NOMO-1 treated with DMSO at 0.1 percent for 48 hours (cell line): ENCODE measurements at regions not wholly inside any gene's neighbourhood (a gene's known extent, or its start where the extent isn't known, plus 50 kb on each side); places are given as distances from the start of the nearest gene placed in this dataset.
"Not testable (repeated sequence)": the region's sequence is repeated elsewhere in the genome, so short reads cannot be mapped to it uniquely, and the experiment has no call there.

Source experiments
- DNase-seq: peaks from one replicate; lab custom pipeline; 2025; ENCODE audit not compliant: unreplicated experiment; lab: John Stamatoyannopoulos, UW

DNA sequence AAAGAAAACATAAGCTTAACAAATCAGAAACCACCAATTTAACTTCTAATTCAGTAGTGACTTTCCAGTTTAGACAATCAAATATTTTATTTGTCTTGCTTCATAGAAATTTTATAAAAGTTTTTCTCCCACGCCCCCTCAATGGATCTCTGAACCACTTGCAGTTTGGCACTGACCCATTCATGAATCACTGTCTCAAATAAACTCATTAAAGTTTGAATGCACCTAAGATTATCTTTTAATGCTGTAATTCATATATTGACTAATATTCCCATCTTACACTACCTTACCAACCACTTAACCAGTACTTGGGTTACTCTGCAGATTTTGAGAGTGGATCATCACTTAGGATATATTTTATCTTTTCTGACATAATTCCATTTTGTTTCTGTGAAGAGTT is 880.2 kb downstream of the OTOL1 start:
- no peak for DNase-seq

DNA sequence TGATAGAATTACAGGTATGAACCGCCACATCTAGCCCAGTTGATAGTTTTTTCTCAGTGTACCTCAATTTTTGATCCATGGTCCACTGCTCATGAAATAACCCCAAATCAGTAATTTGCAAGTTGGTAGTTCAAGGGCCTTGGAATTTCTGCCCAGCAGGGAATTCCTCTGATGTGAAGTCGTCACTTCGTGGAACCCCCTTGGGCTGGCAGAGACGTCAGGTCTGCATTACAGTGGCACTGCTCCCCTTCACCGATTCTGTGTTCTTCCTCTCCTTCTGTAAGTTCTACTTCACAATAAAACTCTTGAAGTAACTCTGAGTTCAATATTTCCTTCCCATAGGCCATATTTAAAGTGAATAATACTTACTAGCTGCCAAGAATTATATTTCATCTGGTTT is 881.0 kb downstream of the OTOL1 start:
- DNase-seq, result no peak

DNA sequence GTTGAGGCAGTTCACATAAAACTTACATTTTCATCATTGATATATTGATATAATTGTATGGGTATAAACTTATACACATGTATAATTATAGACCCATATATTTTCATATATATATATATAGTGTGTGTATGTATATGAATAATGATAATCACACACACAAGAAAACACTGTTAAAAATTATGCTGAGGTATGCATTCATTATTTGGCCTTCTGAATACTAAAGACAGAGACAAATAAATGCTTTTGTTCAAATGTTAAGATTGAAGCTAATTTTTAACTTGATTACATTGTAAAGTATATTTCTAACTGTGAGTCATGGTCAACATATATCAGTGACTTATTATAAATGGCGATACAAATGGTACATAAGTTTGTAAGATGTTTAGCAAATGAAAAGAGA is 888.8 kb downstream of the OTOL1 start:
- DNase-seq, result no peak

DNA sequence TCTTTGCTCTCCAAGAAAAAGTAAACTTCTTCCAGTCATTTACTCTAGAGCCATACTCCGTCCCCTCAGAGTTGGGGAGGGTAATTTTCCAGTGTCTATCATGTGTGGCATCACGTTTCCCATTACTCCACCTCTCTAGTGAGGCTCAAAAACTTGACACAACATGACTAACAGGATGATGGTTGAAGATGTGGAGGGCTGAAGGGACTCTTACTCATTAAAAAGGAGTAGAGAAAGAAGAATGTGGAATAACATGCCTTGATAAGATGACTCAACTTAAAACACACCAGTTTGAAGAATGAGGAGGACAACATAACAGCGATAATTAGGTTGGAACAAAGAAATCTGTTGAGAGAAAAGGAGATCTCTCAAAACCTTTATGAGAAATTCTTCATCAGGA is 894.3 kb downstream of the OTOL1 start:
- no peak for DNase-seq

DNA sequence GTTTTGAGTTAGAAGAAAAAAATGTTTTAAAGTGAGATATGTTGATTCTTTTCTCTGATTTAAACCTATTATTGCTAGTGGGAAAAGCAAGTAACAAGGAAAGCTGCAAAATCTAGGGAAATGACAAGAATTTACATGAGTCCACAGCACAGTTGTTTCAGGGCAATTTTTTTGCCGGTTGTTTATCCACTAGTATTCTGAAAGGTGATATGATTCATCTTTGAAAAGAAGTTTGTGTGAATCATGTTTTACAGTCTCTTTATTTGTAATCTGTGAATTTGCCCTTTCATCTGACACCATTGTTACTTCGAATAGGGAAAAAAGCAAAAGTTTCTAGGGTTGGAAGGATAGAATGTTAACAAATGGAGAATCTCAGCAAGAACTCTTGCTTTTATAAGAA is 894.7 kb downstream of the OTOL1 start:
- DNase-seq, result no peak

DNA sequence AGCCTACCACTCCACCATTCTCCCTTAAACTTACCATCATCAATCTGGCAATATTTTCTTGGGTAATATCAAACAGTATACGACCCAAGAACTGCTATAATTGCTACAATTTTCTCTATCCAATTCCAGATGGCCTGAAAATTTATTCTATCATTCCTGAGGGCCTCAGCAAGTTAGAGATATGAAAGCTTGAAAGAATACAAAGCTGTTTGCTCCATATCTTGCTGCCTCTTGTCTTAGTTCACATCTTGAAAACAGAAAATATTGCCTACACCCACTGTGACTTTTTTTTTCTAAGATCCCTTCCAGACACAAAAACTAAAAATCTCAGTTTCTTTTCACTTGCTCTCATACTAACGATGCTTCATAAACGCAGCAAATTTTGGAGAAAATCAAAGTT is 898.9 kb downstream of the OTOL1 start:
- no peak for DNase-seq

DNA sequence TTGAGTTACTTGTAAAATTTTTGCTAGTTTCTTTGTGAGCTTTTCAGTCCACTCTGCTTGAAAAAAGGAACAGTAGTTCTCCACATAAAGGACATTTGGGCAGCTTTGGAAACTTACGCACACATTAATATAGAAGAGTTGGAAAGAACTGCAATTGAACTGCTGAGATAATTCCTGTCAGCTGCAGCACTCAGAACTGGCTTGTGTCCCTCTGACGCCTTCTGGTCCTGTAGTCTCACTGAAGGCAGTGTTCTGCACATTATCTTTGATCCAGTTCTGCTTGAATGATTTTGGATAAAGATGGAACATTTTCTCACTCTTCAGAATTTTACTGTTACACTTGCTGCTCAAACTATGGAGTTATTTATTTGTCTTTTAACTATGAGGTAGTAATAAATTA is 901.9 kb downstream of the OTOL1 start:
- DNase-seq, result no peak

DNA sequence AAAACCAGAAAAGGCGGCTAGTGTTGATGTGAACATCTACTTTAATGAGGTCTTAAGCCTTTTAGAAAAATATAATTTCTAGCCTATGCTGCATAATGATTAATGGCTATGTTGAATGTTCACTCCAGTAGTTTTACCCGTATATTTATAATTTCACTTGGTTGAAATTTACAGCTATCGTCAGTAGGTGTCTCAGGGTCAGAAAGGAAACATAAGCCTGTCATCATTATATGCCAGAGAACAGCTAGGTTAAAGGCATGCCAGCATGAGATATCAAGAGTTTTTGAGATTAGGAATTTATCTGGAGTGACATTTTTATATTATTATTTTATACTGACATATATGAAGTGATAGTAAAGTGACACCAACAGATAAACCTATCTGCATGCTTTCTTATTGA is 904.1 kb downstream of the OTOL1 start:
- DNase-seq, result no peak

DNA sequence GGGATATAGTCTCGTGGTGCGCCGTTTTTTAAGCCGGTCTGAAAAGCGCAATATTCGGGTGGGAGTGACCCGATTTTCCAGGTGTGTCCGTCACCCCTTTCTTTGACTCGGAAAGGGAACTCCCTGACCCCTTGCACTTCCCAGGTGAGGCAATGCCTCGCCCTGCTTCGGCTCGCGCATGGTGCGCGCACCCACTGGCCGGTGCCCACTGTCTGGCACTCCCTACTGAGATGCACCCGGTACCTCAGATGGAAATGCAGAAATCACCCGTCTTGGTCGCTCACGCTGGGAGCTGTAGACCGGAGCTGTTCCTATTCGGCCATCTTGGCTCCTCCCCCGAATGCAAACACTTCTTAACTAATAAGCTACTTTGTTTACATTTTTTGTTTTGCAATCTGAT is 914.9 kb downstream of the OTOL1 start:
- DNase-seq, result not testable (repeated sequence)

DNA sequence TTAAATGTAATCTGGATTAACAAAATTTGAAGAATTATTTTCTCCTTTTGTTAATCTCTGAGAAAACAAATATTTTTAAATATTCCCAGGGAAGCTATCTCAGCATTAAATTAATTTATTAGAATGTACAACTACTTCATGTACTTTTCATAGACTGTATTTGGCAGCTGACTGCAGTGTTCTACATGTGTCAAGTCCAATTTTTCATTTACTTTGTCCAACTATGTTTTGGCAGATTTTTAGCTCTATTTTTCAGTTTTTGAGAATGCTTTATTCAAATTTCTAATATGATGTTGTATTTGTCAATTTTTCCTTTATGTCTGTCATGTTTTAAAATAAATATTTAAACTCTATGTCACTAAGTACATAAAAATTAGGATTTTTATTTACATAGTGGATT is 925.1 kb downstream of the OTOL1 start:
- DNase-seq, result no peak

DNA sequence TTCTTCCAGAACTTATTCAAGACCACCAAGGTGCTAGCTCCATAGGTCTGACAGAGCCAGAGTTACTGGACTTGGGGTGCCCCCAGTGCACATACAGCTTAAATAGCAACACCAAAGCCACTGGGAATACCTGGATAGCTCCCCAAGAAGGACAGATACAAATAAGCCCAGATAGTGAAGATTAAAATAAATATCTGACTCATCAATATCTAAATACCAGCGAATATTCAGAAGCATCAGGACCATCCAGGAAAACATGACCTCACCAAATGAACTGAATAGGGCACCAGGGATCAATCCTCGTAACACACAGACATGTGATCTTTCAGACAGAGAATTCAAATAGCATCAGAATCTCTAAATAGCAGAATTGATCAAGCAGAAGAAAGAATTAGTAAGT is 931.6 kb downstream of the OTOL1 start:
- no peak for DNase-seq

DNA sequence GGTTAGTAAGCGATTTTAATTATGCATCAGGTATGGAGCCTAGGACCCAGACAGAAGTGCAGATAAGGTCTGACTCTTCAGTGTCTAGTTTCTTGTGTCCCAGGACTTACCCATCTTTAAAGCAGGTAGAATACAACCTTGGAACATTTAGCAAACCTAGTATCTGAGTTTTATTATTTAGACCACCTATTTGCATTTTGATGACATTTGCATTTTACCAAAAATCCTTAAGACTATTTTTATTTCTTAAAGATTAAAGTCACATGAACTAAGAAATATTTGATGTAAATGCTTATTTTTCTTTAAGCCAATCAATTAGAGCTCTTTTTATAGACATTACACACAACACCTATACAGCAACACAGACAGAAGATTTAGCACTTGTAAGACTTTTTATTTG is 939.1 kb downstream of the OTOL1 start:
- DNase-seq, result no peak

DNA sequence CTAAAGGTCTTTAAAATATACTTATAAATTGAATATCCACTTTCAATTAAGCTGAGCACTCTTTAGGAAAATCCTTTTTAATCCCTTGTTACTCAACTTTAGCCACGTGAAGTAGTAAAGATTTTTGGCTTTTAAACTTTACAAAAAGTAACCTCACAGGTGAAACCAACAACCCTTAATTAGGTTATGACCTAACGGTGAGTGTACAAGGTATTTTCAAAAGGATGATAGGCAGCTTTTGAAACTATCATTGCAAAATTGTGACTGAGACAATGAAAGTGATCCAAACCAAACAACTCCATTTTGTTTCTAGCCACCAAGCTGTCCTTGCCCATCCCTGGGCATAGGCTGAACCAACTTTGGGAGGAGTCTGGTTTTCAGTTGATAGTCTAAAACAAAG is 940.2 kb downstream of the OTOL1 start:
- DNase-seq, result no peak

DNA sequence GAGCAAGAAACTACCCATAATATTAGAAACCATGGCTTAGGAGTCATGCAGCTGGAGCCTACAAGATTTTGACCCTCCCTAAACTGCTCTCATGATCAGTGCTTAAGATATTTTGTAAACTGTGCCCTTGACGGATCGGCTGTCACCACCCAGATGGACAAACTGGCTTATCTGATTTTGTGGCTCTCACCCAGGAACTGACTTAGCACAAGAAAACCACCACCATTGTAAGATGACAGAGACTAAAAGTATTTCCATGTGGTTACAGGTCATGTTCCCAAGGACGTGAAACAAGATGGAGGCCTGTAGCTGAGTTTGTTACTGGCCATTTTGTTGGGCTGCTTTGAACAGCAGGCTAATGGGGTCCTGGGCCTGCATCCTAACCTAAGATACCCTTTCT is 940.9 kb downstream of the OTOL1 start:
- DNase-seq, result no peak

DNA sequence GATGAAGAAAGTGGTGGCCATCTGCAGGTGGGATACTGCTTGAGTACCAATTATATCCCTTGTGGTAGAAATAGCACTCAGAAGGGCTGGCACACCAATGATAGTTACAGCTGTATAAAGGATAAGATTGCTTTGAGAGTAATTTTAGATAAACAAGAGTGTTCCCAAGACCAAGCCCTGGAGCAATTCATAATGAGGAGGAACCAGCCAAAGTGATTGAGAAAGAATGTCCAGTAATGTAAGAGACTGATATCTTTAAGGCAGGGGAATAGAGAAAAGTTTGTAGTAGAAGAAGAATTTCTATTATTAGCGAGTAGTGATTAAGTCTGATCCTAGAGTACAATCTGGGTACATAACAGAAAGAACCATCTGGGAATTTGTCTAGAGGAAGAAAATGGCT is 945.1 kb downstream of the OTOL1 start:
- DNase-seq, result no peak

DNA sequence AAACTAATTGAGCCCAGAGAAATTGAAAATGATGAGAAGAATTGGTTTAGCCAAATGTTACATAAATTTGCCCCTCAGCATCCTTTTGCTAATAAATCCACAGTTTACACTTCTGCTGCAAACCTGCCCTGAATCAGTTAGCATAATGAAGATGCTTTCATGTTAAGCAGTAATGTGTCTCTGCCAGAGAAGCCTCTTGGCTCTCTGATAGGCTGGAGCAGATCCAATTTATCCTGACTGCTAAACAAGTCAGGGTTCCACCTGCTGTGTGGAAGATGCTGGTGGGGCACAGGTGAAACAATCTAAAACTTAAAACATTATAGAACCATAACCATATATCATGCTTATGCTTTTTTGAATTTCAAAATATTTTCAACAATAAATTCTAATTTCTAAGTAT is 946.8 kb downstream of the OTOL1 start:
- no peak for DNase-seq

DNA sequence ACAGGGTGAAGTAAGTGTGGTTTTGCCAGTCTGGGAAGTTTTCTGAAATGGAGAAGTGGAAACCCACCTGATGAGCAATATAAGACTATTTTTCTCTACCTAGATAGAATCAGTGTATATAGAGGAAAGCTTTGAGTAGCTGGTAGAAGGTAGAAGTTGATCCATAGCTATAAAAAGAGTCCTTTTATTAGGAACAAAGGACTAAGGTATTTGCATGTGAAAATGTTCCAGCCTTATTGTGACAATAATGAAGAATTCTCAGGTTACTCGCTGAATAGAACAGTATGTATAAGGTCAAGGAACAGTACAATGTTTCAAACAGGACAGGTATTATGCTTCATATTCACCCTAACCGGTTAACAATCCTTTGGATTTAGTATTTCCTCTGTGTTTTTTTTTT is 972.2 kb downstream of the OTOL1 start:
- DNase-seq, result no peak

DNA sequence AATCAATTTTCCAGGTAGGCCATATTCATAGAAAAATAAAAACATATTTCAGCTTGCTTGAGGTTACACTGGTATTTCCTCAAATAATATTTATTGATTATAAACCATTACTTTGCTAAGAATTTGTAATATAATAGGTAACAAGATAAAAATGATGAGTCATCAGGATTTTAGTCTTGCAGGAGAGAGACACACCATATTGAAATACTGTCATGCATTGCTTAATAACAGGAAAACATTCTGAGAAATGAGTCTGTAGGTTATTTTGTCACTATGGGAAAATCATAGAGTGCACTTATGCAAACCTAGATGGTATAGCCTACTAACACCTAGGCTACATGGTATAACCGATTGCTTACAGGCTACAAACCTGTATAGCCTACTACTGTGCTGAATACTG is 990.5 kb downstream of the OTOL1 start:
- no peak for DNase-seq

DNA sequence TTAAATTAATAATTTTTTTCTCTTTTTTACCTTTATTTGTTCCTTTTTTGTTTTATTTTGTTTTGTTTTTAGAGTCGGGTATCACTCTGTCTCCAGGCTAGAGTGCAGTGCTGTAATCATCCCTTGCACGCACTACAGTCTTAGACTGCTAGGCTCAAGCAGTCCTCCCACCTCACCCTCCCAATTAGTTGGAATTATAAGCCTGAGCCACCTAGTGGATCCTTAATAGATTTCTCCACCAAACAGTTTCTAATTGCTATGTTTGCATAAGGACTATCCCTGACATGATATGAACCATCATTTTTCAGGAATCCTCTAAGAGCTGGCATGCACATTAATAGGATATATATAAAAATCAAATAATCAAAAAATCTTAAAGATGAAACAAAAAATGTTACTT is 993.2 kb downstream of the OTOL1 start:
- no peak for DNase-seq

DNA sequence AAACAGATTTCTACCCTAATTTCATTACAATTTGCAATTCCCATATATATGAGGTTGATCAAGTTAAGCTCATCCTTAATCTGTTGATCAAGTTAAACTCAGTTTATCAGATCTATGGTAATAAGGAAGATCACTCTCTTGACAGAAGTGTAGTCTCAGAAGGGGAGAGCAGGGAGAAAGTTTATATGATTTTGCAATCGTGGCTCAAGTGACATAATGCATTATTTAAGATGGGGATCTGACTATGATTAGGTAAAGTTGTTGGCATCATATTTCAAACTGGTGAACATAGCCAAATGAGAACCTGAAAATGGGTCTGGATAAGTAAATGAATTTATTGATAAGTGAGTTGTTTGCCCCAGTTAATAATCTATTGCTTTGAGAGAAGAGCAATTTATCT is 995.3 kb downstream of the OTOL1 start:
- DNase-seq, result no peak

DNA sequence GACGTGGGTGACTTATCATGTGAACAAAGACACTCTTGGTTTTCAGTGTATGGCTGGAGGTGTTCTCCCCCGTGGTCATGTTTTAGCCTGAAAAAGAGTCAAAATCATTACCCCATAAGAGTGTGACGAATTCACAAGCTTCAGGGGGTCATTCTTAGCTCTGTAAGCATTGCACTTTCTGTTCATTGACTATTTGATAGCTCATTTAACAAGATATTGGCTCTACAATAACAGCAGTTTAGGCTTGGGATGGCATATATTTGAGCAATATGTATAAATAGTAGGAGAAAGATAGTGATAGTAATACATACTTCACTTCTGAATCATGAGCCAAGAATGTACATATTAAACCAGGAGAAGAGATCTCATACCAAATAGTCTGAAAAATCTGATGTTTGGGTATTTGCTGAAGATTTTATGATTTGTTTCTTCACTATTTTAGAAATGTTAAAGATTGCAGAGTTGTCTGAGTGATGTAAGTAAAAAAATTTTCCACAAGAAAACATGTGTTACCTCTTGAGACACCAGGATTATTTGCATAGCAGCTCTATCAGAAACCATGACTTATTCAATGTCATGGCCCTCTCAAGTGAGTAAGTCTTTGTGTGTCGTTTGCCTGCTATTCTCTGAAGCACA is 996.0 kb downstream of the OTOL1 start:
- DNase-seq, result no peak

DNA sequence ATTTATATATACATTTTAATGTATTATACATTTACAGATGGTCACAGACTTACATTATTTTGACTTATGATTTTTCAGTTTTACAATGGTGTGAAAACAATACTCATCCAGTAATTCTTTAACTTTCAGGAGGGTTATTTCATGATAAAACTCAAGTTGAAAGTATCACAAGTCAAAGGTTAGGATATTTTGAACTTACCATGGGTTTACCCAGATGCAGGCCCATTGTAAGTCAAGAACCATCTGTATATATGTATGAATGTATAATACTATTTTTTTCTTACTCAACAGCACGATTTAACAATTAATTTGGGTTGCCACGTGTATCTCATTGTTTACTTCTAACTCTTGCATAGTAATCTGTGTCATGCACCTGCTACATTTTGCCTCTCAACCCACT is 1002.0 kb downstream of the OTOL1 start:
- no peak for DNase-seq

DNA sequence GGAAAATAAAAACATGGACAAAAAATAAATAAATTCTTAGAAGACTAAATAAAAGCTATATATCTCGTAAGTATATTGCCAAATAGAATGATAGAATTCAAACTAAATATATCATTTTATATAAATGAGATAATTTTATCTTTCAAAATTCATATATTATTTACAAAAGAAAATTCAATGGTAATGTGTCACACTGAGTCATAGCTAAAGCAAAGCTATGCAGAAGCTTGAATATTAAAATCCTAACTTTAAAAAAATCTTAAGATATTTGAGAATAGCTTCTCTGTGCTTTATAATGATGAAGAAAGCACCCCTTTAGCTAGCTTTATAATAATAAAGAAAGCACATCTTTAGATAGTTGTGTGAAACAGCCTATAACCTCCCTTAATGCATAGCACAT is 1010.8 kb downstream of the OTOL1 start:
- no peak for DNase-seq

DNA sequence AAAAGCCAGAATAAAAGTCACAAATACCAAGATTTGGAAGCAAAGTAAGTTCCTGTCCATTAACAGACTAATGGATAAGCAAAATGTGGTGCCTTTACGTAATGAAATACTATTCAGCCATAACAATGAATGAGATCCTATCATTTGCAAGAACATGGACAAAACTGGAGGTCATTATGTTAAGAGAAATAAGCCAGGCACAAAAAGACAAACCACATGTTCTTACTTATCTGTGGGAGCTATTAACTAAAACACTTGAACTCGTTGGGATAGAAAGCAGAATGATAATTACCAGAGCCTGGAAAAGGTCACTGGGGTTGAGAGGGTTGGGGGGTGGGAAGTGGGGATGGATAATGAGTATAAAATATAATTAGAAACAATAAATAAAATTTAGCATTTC is 1015.9 kb downstream of the OTOL1 start:
- DNase-seq, result no peak
